Esophagus squamous epithelium (tissue), 4 donors: ENCODE measurements at regions not wholly inside any gene's neighbourhood (a gene's known extent, or its start where the extent isn't known, plus 50 kb on each side); places are given as distances from the start of the nearest gene placed in this dataset.

ENCODE experiments used
- CTCF ChIP-seq, 6 experiments: fragments of 450-650 bp in 4 of 6; fragments of 200-600 bp in 2 of 6; sonication (generic) in 2 of 6; IDR thresholded peaks; one replicate each; pipeline ENCODE4 v1.5.1; 2016 to 2019; ENCODE audit warnings: antibody characterized with exemption in 6 of 6, mild to moderate bottlenecking in 4 of 6, moderate library complexity in 4 of 6
- POLR2A ChIP-seq, 4 donors: fragments of 450-650 bp; IDR thresholded peaks; one replicate each; pipeline ENCODE4 v1.6.1; 2017; ENCODE audit warnings: antibody characterized with exemption in 4 of 4, mild to moderate bottlenecking in 4 of 4, moderate library complexity in 3 of 4

- no peak for TF ChIP-seq CTCF (IDR thresholded peaks at IDR 0.05)
- TF ChIP-seq POLR2A (IDR thresholded peaks at IDR 0.05): no peak
These were observed 196.2 kb downstream of the C1orf94 start for GRCh38 chr1:34372891-34373290.
